ENCODE measurements at regions not wholly inside any gene's neighbourhood (a gene's known extent, or its start where the extent isn't known, plus 50 kb on each side); places are given as distances from the start of the nearest gene placed in this dataset.

DNA sequence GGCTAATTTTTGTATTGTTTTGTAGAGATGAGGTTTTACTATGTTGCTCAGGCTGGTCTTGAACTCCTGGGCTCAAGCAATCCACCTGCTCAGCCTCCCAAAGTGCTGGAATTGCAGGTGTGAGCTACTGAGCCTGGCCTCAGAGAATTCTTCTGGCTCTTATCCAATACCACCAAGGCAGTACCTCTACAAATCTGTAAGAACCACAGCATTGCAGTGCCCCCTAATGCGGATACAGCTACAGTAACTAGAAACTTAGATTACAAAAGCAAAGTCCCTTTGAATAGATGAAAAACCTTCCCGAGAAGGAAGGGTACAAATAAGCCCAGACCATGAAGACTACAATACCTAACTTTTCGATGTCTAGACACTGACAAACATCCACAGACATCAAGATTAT, 107.9 kb upstream of the DPPA4 start:
- Histone ChIP-seq H3K79me2 (ENCODE audit: insufficient read depth, low read depth, low read length) (no peaks in the 10 kb centered on the region), H3K27ac (ENCODE audit: low read depth, low read length, poor library complexity, severe bottlenecking) (no peak overlapping the region), H4K20me1 (ENCODE audit: insufficient read depth, low read length) (no peaks in the 10 kb centered on the region), H3K9me2 (ENCODE audit: insufficient read depth, low read length) (no peaks in the 10 kb centered on the region), H3K4me1 (ENCODE audit: insufficient read depth, low read length, poor library complexity, severe bottlenecking) (no peaks in the 10 kb centered on the region), H2AFZ (ENCODE audit: low read length) (no peak overlapping the region), H3K4me2 (ENCODE audit: low read length) (no peak overlapping the region), H3K4me3 (ENCODE audit: low read depth, low read length, poor library complexity, severe bottlenecking) (no peak overlapping the region), H3K9me3 (ENCODE audit: low read length) (no peaks in the 10 kb centered on the region), H3K36me3 (ENCODE audit: insufficient read depth, low read length) (no peaks in the 10 kb centered on the region)
- BruUV-seq (replicated peaks): no TSS peak
- TF ChIP-seq, protein P1, sequence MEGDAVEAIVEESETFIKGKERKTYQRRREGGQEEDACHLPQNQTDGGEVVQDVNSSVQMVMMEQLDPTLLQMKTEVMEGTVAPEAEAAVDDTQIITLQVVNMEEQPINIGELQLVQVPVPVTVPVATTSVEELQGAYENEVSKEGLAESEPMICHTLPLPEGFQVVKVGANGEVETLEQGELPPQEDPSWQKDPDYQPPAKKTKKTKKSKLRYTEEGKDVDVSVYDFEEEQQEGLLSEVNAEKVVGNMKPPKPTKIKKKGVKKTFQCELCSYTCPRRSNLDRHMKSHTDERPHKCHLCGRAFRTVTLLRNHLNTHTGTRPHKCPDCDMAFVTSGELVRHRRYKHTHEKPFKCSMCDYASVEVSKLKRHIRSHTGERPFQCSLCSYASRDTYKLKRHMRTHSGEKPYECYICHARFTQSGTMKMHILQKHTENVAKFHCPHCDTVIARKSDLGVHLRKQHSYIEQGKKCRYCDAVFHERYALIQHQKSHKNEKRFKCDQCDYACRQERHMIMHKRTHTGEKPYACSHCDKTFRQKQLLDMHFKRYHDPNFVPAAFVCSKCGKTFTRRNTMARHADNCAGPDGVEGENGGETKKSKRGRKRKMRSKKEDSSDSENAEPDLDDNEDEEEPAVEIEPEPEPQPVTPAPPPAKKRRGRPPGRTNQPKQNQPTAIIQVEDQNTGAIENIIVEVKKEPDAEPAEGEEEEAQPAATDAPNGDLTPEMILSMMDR (conservative IDR thresholded peaks at IDR 0.05; ENCODE audit: low read length): no peak
- no peak for TF ChIP-seq EZH2phosphoT487 (IDR thresholded peaks at IDR 0.05; ENCODE audit: borderline replicate concordance, low read depth, low read length)
- intact Hi-C loops (cut with micrococcal nuclease; ENCODE audit: unreplicated experiment): no loop called here
- CTCF ChIA-PET (ENCODE audit: unreplicated experiment): no interaction called here
- POLR2A ChIA-PET: no interaction called here
- no peak for DNase-seq (ENCODE audit: low spot score)

DNA sequence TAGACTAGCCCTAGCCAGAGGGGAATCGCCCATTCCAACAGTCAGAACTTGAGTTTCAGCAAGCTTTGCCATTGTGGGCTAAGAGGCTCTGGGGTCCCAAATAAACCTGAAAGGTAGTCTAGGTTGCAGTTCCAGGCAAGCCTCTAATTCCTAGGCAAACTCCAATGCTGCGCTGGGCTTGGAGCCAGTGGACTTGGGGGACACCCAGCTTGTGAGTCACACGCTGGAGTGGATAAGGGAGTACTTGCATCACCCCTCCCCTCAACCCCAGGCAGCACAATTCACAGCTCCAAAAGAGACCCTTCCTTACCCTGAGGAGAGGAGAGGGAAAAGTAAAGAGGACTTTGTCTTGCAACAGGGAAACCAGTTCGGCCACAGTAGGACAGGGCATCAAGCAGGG, 105.2 kb upstream of the DPPA4 start:
- CTCF ChIA-PET (ENCODE audit: unreplicated experiment): no interaction called here
- Histone ChIP-seq H3K4me3 (ENCODE audit: low read depth, low read length, poor library complexity, severe bottlenecking) (no peak overlapping the region), H2AFZ (ENCODE audit: low read length) (no peak overlapping the region), H3K9me2 (ENCODE audit: insufficient read depth, low read length) (no peaks in the 10 kb centered on the region), H3K4me2 (ENCODE audit: low read length) (no peak overlapping the region), H3K4me1 (ENCODE audit: insufficient read depth, low read length, poor library complexity, severe bottlenecking) (no peaks in the 10 kb centered on the region), H3K79me2 (ENCODE audit: insufficient read depth, low read depth, low read length) (no peaks in the 10 kb centered on the region), H3K27ac (ENCODE audit: low read depth, low read length, poor library complexity, severe bottlenecking) (no peak overlapping the region), H3K36me3 (ENCODE audit: insufficient read depth, low read length) (no peaks in the 10 kb centered on the region), H3K9me3 (ENCODE audit: low read length) (no peaks in the 10 kb centered on the region), H4K20me1 (ENCODE audit: insufficient read depth, low read length) (no peaks in the 10 kb centered on the region)
- intact Hi-C loops (cut with micrococcal nuclease; ENCODE audit: unreplicated experiment): no loop called here
- BruUV-seq (replicated peaks): no TSS peak
- TF ChIP-seq EZH2phosphoT487 (IDR thresholded peaks at IDR 0.05; ENCODE audit: borderline replicate concordance, low read depth, low read length): no peak
- TF ChIP-seq, protein P1 (conservative IDR thresholded peaks at IDR 0.05; ENCODE audit: low read length): no peak
- DNase-seq (ENCODE audit: low spot score): no peak
- POLR2A ChIA-PET: no interaction called here

DNA sequence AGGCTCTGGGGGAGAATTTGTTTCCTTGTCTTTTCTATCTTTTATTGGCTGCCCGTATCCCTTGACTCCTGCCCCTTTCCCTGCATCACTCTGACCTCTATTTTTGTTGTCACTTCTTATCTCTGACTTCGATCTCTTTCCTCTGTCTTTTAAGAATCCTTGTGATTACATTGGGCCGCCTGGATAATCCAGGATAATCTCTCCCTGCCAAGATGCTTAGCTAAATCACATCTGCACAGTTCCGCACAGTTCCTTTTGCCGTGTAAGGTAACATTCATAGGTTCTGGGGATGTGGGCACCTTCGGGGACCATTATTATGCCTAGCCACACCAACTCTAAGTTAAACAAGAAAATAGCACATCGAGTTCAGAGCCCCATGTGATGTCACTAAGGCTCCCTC, 103.0 kb upstream of the DPPA4 start:
- POLR2A ChIA-PET: no interaction called here
- no peak for DNase-seq (ENCODE audit: low spot score)
- CTCF ChIA-PET (ENCODE audit: unreplicated experiment): no interaction called here
- Histone ChIP-seq H3K4me3 (ENCODE audit: low read depth, low read length, poor library complexity, severe bottlenecking) (no peak overlapping the region), H3K9me2 (ENCODE audit: insufficient read depth, low read length) (no peaks in the 10 kb centered on the region), H3K79me2 (ENCODE audit: insufficient read depth, low read depth, low read length) (no peaks in the 10 kb centered on the region), H3K27ac (ENCODE audit: low read depth, low read length, poor library complexity, severe bottlenecking) (no peak overlapping the region), H4K20me1 (ENCODE audit: insufficient read depth, low read length) (no peaks in the 10 kb centered on the region), H3K36me3 (ENCODE audit: insufficient read depth, low read length) (no peaks in the 10 kb centered on the region), H2AFZ (ENCODE audit: low read length) (no peak overlapping the region), H3K4me1 (ENCODE audit: insufficient read depth, low read length, poor library complexity, severe bottlenecking) (no peaks in the 10 kb centered on the region), H3K4me2 (ENCODE audit: low read length) (no peak overlapping the region), H3K9me3 (ENCODE audit: low read length) (no peaks in the 10 kb centered on the region)
- no peak for TF ChIP-seq EZH2phosphoT487 (IDR thresholded peaks at IDR 0.05; ENCODE audit: borderline replicate concordance, low read depth, low read length)
- TF ChIP-seq, protein P1 (conservative IDR thresholded peaks at IDR 0.05; ENCODE audit: low read length): no peak
- BruUV-seq (replicated peaks): no TSS peak
- intact Hi-C loops (cut with micrococcal nuclease; ENCODE audit: unreplicated experiment): no loop called here
